H1 (cell line): ENCODE measurements at regions not wholly inside any gene's neighbourhood (a gene's known extent, or its start where the extent isn't known, plus 50 kb on each side); places are given as distances from the start of the nearest gene placed in this dataset.

Experiments used
- CHD7 ChIP-seq: fragments of 300-600 bp; sonication (generic); IDR thresholded peaks from 2 replicates; pipeline ENCODE4 v1.7.1; 2012; ENCODE audit warnings: low read length, moderate library complexity, mild to moderate bottlenecking, inconsistent platforms; ENCODE audit not compliant: insufficient replicate concordance
- CTBP2 ChIP-seq: IDR thresholded peaks from 2 replicates; pipeline ENCODE4 v1.7.0; 2011; ENCODE audit warnings: borderline replicate concordance, mild to moderate bottlenecking, moderate library complexity, mixed read lengths, low read length; ENCODE audit not compliant: insufficient read depth, insufficient read length
- CTCF ChIP-seq, 3 experiments: IDR thresholded peaks; 1 replicate in 2 of 3; 2 replicates in 1 of 3; pipeline versions ENCODE4 v1.5.1 to v1.6.1; 2011; ENCODE audit warnings: low read length in 3 of 3, mild to moderate bottlenecking in 3 of 3, inconsistent platforms in 2 of 3, low read depth in 1 of 3, moderate library complexity in 1 of 3; ENCODE audit not compliant: insufficient read depth in 1 of 3; ENCODE audit errors: control extremely low read depth in 1 of 3
- HDAC2 ChIP-seq, 2 experiments: fragments of 300-600 bp in 1 of 2; sonication (generic) in 1 of 2; IDR thresholded peaks; 2 replicates each; pipeline ENCODE4 v1.6.1; 2011 to 2012; ENCODE audit warnings: low read depth in 2 of 2, low read length in 2 of 2, mild to moderate bottlenecking in 2 of 2, moderate library complexity in 2 of 2, borderline replicate concordance in 1 of 2, inconsistent platforms in 1 of 2
- JUN ChIP-seq: IDR thresholded peaks from 2 replicates; pipeline ENCODE4 v1.6.1; 2011; ENCODE audit warnings: low read depth, mild to moderate bottlenecking, improper control_type of control experiment, low read length
- MAX ChIP-seq: IDR thresholded peaks from 2 replicates; pipeline ENCODE4 v1.6.1; 2012; ENCODE audit warnings: inconsistent platforms
- POLR2A ChIP-seq, 2 experiments: IDR thresholded peaks; 1 replicate in 1 of 2; 2 replicates in 1 of 2; pipeline ENCODE4 v1.6.1; 2011; ENCODE audit warnings: low read depth in 2 of 2, low read length in 2 of 2, mild to moderate bottlenecking in 2 of 2; ENCODE audit errors: control extremely low read depth in 1 of 2
- ZNF274 ChIP-seq: IDR thresholded peaks from 2 replicates; pipeline ENCODE4 v1.7.0; 2012; ENCODE audit warnings: low read length, borderline replicate concordance; ENCODE audit errors: extremely low read depth

DNA sequence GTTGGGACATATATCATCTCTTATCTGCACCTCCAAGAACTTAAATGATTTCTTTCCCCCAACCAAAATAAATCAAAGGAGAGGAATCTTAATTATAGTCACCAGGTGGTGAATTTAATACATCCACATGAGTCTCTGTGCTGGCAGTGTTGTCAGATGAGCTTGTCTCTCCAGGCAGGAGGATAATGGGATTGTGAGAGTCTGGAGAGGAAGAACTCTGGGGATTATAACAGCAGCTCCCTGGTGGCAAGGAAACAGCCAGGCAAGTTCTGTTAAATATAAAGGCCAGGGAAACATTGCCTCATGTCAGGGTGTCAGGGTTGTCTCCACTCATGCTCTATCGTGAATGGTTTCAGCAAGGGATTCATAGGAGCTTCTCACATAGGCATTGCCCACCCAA is 80.8 kb downstream of the TLR4 start:
- no peak for TF ChIP-seq CTBP2
- no peak for TF ChIP-seq CHD7
- TF ChIP-seq ZNF274, result no peak
- no peak for TF ChIP-seq CTCF (IDR thresholded peaks at IDR 0.05; ENCODE audit: control extremely low read depth in 1 of 3, insufficient read depth in 1 of 3, low read depth in 1 of 3, low read length in 3 of 3)
- no peak for TF ChIP-seq POLR2A (IDR thresholded peaks at IDR 0.05; ENCODE audit: control extremely low read depth in 1 of 2, low read depth in 2 of 2, low read length in 2 of 2)
- no peak for TF ChIP-seq HDAC2 (IDR thresholded peaks at IDR 0.05; ENCODE audit: borderline replicate concordance in 1 of 2, low read depth in 2 of 2, low read length in 2 of 2)
- no peak for TF ChIP-seq MAX
- TF ChIP-seq JUN, result no peak
